ENCODE measurements at regions not wholly inside any gene's neighbourhood (a gene's known extent, or its start where the extent isn't known, plus 50 kb on each side); places are given as distances from the start of the nearest gene placed in this dataset.
A peak's percentile ranks its signal among the peaks of the same experiment; 100 is the strongest.

- DNase-seq (ENCODE audit: low spot score) = no peak
- no peak for TF ChIP-seq CTCF (IDR thresholded peaks at IDR 0.05; ENCODE audit: extremely low read depth, missing control alignments)
Observed at GRCh38 chr3:113124256-113124830, 87.0 kb upstream of the BOC start.

GRCh38 chr3:113125951-113126350 is 85.4 kb upstream of the BOC start:
- DNase-seq (ENCODE audit: low spot score) = no peak
- no peak for TF ChIP-seq CTCF (IDR thresholded peaks at IDR 0.05; ENCODE audit: extremely low read depth, missing control alignments)

GRCh38 chr3:113128386-113129015 is 82.9 kb upstream of the BOC start:
- DNase-seq (ENCODE audit: low spot score) = no peak
- TF ChIP-seq CTCF (IDR thresholded peaks at IDR 0.05; ENCODE audit: extremely low read depth, missing control alignments) = no peak

- DNase-seq (ENCODE audit: low spot score) = no peak
- TF ChIP-seq CTCF (IDR thresholded peaks at IDR 0.05; ENCODE audit: extremely low read depth, missing control alignments) = no peak
Observed at GRCh38 chr3:113129168-113129567, 82.2 kb upstream of the BOC start.

GRCh38 chr3:113132571-113132996 is 78.8 kb upstream of the BOC start:
- no peak for DNase-seq (ENCODE audit: low spot score)
- no peak for TF ChIP-seq CTCF (IDR thresholded peaks at IDR 0.05; ENCODE audit: extremely low read depth, missing control alignments)

- no peak for TF ChIP-seq CTCF (IDR thresholded peaks at IDR 0.05; ENCODE audit: extremely low read depth, missing control alignments)
- DNase-seq (ENCODE audit: low spot score) = no peak
Observed at GRCh38 chr3:113133140-113133539, 78.2 kb upstream of the BOC start.

- peak; percentile 9 for TF ChIP-seq CTCF (IDR thresholded peaks at IDR 0.05; ENCODE audit: extremely low read depth, missing control alignments)
- DNase-seq (ENCODE audit: low spot score) = no peak
Observed at GRCh38 chr3:113136071-113136470, 75.3 kb upstream of the BOC start.
